ENCODE measurements at regions not wholly inside any gene's neighbourhood (a gene's known extent, or its start where the extent isn't known, plus 50 kb on each side); places are given as distances from the start of the nearest gene placed in this dataset.

DNA sequence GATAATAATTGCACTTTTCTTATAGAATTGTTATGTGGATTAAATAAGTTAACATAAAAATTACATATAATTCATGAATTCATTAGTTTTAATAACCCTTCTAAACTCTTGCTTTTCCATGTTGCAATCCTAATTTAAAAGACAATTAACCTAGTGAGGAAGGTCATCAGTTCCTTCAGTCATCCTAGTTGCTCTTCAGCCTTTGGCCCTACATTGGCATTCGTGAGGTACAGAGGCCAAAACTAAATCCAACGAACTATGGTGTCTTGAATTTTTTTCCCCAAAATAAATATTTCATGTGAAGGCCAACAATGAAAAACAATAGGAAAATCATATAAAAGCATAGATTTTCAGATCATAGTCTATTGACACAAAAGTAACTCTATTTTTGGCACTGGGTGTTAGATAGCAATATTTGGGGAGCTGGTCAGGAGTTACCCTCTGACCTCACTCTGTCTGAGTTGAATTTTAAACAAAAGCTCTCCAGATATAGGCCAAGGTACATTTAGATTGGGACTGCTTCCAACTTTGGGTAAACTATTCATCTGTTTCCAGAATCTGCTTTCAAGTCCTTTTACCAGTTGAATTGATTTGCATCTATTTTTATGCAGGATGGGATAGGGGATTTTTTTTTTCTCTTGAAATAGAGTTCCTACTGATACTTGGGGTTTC, 104.5 kb downstream of the SEM1 start:
- TF ChIP-seq ZNF565 (CRISPR knock-in tag; conservative IDR thresholded peaks at IDR 0.05; ENCODE audit: low read depth) (no peak), PPARA (CRISPR knock-in tag; IDR thresholded peaks at IDR 0.05; ENCODE audit: borderline replicate concordance) (no peak), CSDC2 (CRISPR knock-in tag; IDR thresholded peaks at IDR 0.05) (no peak), ZC3H10 (CRISPR knock-in tag; IDR thresholded peaks at IDR 0.05) (no peak), OSR1 (CRISPR knock-in tag; IDR thresholded peaks at IDR 0.05) (no peak), TOX (CRISPR knock-in tag; IDR thresholded peaks at IDR 0.05; ENCODE audit: borderline replicate concordance) (no peak), BACH2 (CRISPR knock-in tag; IDR thresholded peaks at IDR 0.05; ENCODE audit: borderline replicate concordance) (no peak), SNAI2 (CRISPR knock-in tag; IDR thresholded peaks at IDR 0.05) (no peak), ZNF70 (CRISPR knock-in tag; IDR thresholded peaks at IDR 0.05) (no peak), ARNTL (CRISPR knock-in tag; IDR thresholded peaks at IDR 0.05; ENCODE audit: borderline replicate concordance, low read depth) (no peak), TCF4 (CRISPR knock-in tag; IDR thresholded peaks at IDR 0.05; ENCODE audit: borderline replicate concordance) (no peak), ESRRG (CRISPR knock-in tag; IDR thresholded peaks at IDR 0.05) (no peak), ZFP3 (CRISPR knock-in tag; IDR thresholded peaks at IDR 0.05) (no peak), GLIS3 (CRISPR knock-in tag; IDR thresholded peaks at IDR 0.05) (no peak), ZNF8 (CRISPR knock-in tag; IDR thresholded peaks at IDR 0.05) (no peak), ZFP30 (CRISPR knock-in tag; IDR thresholded peaks at IDR 0.05) (no peak)
- TF ChIP-seq, protein P1, sequence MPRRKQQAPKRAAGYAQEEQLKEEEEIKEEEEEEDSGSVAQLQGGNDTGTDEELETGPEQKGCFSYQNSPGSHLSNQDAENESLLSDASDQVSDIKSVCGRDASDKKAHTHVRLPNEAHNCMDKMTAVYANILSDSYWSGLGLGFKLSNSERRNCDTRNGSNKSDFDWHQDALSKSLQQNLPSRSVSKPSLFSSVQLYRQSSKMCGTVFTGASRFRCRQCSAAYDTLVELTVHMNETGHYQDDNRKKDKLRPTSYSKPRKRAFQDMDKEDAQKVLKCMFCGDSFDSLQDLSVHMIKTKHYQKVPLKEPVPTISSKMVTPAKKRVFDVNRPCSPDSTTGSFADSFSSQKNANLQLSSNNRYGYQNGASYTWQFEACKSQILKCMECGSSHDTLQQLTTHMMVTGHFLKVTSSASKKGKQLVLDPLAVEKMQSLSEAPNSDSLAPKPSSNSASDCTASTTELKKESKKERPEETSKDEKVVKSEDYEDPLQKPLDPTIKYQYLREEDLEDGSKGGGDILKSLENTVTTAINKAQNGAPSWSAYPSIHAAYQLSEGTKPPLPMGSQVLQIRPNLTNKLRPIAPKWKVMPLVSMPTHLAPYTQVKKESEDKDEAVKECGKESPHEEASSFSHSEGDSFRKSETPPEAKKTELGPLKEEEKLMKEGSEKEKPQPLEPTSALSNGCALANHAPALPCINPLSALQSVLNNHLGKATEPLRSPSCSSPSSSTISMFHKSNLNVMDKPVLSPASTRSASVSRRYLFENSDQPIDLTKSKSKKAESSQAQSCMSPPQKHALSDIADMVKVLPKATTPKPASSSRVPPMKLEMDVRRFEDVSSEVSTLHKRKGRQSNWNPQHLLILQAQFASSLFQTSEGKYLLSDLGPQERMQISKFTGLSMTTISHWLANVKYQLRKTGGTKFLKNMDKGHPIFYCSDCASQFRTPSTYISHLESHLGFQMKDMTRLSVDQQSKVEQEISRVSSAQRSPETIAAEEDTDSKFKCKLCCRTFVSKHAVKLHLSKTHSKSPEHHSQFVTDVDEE (CRISPR knock-in tag; IDR thresholded peaks at IDR 0.05), result no peak
- TF ChIP-seq, protein P2, sequence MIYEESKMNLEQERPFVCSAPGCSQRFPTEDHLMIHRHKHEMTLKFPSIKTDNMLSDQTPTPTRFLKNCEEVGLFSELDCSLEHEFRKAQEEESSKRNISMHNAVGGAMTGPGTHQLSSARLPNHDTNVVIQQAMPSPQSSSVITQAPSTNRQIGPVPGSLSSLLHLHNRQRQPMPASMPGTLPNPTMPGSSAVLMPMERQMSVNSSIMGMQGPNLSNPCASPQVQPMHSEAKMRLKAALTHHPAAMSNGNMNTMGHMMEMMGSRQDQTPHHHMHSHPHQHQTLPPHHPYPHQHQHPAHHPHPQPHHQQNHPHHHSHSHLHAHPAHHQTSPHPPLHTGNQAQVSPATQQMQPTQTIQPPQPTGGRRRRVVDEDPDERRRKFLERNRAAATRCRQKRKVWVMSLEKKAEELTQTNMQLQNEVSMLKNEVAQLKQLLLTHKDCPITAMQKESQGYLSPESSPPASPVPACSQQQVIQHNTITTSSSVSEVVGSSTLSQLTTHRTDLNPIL (CRISPR knock-in tag; IDR thresholded peaks at IDR 0.05; ENCODE audit: low read depth), result no peak
- TF ChIP-seq, protein P3, sequence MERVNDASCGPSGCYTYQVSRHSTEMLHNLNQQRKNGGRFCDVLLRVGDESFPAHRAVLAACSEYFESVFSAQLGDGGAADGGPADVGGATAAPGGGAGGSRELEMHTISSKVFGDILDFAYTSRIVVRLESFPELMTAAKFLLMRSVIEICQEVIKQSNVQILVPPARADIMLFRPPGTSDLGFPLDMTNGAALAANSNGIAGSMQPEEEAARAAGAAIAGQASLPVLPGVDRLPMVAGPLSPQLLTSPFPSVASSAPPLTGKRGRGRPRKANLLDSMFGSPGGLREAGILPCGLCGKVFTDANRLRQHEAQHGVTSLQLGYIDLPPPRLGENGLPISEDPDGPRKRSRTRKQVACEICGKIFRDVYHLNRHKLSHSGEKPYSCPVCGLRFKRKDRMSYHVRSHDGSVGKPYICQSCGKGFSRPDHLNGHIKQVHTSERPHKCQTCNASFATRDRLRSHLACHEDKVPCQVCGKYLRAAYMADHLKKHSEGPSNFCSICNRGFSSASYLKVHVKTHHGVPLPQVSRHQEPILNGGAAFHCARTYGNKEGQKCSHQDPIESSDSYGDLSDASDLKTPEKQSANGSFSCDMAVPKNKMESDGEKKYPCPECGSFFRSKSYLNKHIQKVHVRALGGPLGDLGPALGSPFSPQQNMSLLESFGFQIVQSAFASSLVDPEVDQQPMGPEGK (CRISPR knock-in tag; IDR thresholded peaks at IDR 0.05; ENCODE audit: borderline replicate concordance), result no peak
- no peak for ATAC-seq

DNA sequence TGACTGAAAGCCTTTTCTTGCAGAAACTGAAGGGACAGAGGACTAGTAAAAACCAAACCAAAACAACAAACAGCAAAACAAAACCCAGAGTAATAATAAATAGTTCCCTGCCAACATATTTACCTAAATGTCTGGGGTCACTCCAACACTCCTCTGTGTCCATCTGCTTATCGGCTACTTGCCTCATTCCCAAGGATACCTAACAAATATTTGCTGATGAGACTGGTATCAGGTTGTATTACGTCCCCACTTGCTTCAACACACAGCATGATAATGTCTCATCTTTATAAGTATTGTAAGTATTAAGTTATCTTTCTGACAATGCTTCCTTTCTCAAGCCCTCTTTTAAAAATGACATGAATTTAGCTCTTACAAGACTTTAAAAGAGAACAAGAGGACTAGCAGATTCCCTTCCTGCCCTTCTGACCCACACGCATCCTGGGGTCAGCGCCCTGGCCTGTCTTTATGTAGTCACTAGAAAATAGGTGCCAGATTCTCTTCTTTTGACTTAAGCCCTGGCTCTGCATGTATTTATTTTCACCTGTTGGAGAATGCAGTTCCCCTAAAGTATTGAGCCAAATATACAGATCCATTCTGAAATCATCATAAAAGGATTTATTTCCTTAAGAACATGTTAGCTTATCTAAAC, 110.2 kb downstream of the SEM1 start:
- TF ChIP-seq PPARA (CRISPR knock-in tag; IDR thresholded peaks at IDR 0.05; ENCODE audit: borderline replicate concordance) (no peak), TCF4 (CRISPR knock-in tag; IDR thresholded peaks at IDR 0.05; ENCODE audit: borderline replicate concordance) (no peak), TOX (CRISPR knock-in tag; IDR thresholded peaks at IDR 0.05; ENCODE audit: borderline replicate concordance) (no peak), SNAI2 (CRISPR knock-in tag; IDR thresholded peaks at IDR 0.05) (no peak), ESRRG (CRISPR knock-in tag; IDR thresholded peaks at IDR 0.05) (no peak), BACH2 (CRISPR knock-in tag; IDR thresholded peaks at IDR 0.05; ENCODE audit: borderline replicate concordance) (no peak)
- TF ChIP-seq, protein P4, sequence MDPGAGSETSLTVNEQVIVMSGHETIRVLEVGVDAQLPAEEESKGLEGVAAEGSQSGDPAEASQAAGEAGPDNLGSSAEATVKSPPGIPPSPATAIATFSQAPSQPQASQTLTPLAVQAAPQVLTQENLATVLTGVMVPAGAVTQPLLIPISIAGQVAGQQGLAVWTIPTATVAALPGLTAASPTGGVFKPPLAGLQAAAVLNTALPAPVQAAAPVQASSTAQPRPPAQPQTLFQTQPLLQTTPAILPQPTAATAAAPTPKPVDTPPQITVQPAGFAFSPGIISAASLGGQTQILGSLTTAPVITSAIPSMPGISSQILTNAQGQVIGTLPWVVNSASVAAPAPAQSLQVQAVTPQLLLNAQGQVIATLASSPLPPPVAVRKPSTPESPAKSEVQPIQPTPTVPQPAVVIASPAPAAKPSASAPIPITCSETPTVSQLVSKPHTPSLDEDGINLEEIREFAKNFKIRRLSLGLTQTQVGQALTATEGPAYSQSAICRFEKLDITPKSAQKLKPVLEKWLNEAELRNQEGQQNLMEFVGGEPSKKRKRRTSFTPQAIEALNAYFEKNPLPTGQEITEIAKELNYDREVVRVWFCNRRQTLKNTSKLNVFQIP (CRISPR knock-in tag; IDR thresholded peaks at IDR 0.05; ENCODE audit: borderline replicate concordance, low read depth), result no peak
- TF ChIP-seq, protein P2 (CRISPR knock-in tag; IDR thresholded peaks at IDR 0.05; ENCODE audit: low read depth), result no peak
- TF ChIP-seq, protein P5, sequence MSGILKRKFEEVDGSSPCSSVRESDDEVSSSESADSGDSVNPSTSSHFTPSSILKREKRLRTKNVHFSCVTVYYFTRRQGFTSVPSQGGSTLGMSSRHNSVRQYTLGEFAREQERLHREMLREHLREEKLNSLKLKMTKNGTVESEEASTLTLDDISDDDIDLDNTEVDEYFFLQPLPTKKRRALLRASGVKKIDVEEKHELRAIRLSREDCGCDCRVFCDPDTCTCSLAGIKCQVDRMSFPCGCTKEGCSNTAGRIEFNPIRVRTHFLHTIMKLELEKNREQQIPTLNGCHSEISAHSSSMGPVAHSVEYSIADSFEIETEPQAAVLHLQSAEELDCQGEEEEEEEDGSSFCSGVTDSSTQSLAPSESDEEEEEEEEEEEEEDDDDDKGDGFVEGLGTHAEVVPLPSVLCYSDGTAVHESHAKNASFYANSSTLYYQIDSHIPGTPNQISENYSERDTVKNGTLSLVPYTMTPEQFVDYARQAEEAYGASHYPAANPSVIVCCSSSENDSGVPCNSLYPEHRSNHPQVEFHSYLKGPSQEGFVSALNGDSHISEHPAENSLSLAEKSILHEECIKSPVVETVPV (CRISPR knock-in tag; IDR thresholded peaks at IDR 0.05), result no peak
- TF ChIP-seq, protein P3 (CRISPR knock-in tag; IDR thresholded peaks at IDR 0.05; ENCODE audit: borderline replicate concordance), result no peak
- ATAC-seq, result no peak
